Adrenal gland (tissue), 5 donors: ENCODE measurements at regions not wholly inside any gene's neighbourhood (a gene's known extent, or its start where the extent isn't known, plus 50 kb on each side); places are given as distances from the start of the nearest gene placed in this dataset.

Experiments
- CTCF ChIP-seq, 6 experiments: fragments of 450-650 bp in 4 of 6; fragments of 200-600 bp in 2 of 6; sonication (generic) in 1 of 6; IDR thresholded peaks; 1 replicate in 5 of 6; 2 replicates in 1 of 6; pipeline versions ENCODE4 v1.5.1 to v1.8.0; 2016 to 2021; ENCODE audit warnings: antibody characterized with exemption in 6 of 6, mild to moderate bottlenecking in 2 of 6, moderate library complexity in 1 of 6
- POLR2A ChIP-seq, 2 donors: fragments of 450-650 bp; IDR thresholded peaks; one replicate each; pipeline ENCODE4 v1.6.1; 2017; ENCODE audit warnings: antibody characterized with exemption in 2 of 2, mild to moderate bottlenecking in 2 of 2, moderate library complexity in 1 of 2
- donor health status: DM: no; HTN: no; CAD: no.

GRCh38 chr3:135865553-135865952 is 100.0 kb upstream of the PPP2R3A start:
- TF ChIP-seq CTCF (IDR thresholded peaks at IDR 0.05) (no peak), POLR2A (IDR thresholded peaks at IDR 0.05) (no peak)
